WTC11 (cell line): ENCODE measurements at regions not wholly inside any gene's neighbourhood (a gene's known extent, or its start where the extent isn't known, plus 50 kb on each side); places are given as distances from the start of the nearest gene placed in this dataset.

ENCODE experiments used
- ATF1 ChIP-seq: sonication (generic); formaldehyde crosslinking; IDR thresholded peaks from 2 replicates; pipeline ENCODE4 v1.8.1; 2023; ENCODE audit warnings: mild to moderate bottlenecking, moderate library complexity, missing genetic modification reagents
- IRF1 ChIP-seq: sonication (generic); formaldehyde crosslinking; IDR thresholded peaks from 2 replicates; pipeline ENCODE4 v1.8.0; 2023; ENCODE audit warnings: missing genetic modification reagents
- JUN ChIP-seq: sonication (generic); formaldehyde crosslinking; IDR thresholded peaks from 2 replicates; pipeline ENCODE4 v1.8.0; 2023; ENCODE audit warnings: mild to moderate bottlenecking, missing genetic modification reagents
- KAT7 ChIP-seq: sonication (generic); formaldehyde crosslinking; IDR thresholded peaks from 2 replicates; pipeline ENCODE4 v1.8.1; 2023; ENCODE audit warnings: missing genetic modification reagents, mild to moderate bottlenecking, borderline replicate concordance
- MXD4 ChIP-seq: fragments of 250-450 bp; sonication (Bioruptor Pico); IDR thresholded peaks from 2 replicates; pipeline ENCODE4 v1.8.0; 2021; ENCODE audit warnings: mild to moderate bottlenecking, moderate library complexity, borderline replicate concordance
- NR2C2 ChIP-seq: sonication (generic); formaldehyde crosslinking; IDR thresholded peaks from 2 replicates; pipeline ENCODE4 v1.8.0; 2022; ENCODE audit warnings: mild to moderate bottlenecking, missing genetic modification reagents
- RELA ChIP-seq: sonication (generic); formaldehyde crosslinking; IDR thresholded peaks from 2 replicates; pipeline ENCODE4 v1.8.1; 2022; ENCODE audit warnings: missing genetic modification reagents, mild to moderate bottlenecking, borderline replicate concordance
- SP1 ChIP-seq: sonication (generic); formaldehyde crosslinking; conservative IDR thresholded peaks from 2 replicates; pipeline ENCODE4 v1.8.1; 2022; ENCODE audit warnings: missing genetic modification reagents
- TP53 ChIP-seq: sonication (generic); formaldehyde crosslinking; IDR thresholded peaks from 2 replicates; pipeline ENCODE4 v1.8.1; 2023; ENCODE audit warnings: mild to moderate bottlenecking, missing genetic modification reagents
- ZNF121 ChIP-seq: sonication (generic); formaldehyde crosslinking; IDR thresholded peaks from 2 replicates; pipeline ENCODE4 v1.8.0; 2023; ENCODE audit warnings: missing genetic modification reagents
- TF ChIP-seq, protein P1 (sequence below): fragments of 200-600 bp; IDR thresholded peaks from 2 replicates; pipeline ENCODE4 v1.8.0; 2022; ENCODE audit warnings: antibody characterized with exemption
- TF ChIP-seq, protein P2 (sequence below): sonication (generic); formaldehyde crosslinking; IDR thresholded peaks from 2 replicates; pipeline ENCODE4 v1.8.1; 2022; ENCODE audit warnings: missing genetic modification reagents, borderline replicate concordance
- TF ChIP-seq, protein P3 (sequence below): sonication (generic); formaldehyde crosslinking; IDR thresholded peaks from 2 replicates; pipeline ENCODE4 v1.8.1; 2023; ENCODE audit warnings: mild to moderate bottlenecking, missing genetic modification reagents, moderate library complexity
- TF ChIP-seq, protein P4 (sequence below): sonication (generic); formaldehyde crosslinking; IDR thresholded peaks from 2 replicates; pipeline ENCODE4 v1.8.0; 2022; ENCODE audit warnings: mild to moderate bottlenecking, missing genetic modification reagents

GRCh38 chr6:151679081-151679480, 128.4 kb upstream of the ESR1 start:
- no peak for TF ChIP-seq IRF1 (CRISPR knock-in tag)
- TF ChIP-seq ZNF121 = no peak
- TF ChIP-seq, protein P1, sequence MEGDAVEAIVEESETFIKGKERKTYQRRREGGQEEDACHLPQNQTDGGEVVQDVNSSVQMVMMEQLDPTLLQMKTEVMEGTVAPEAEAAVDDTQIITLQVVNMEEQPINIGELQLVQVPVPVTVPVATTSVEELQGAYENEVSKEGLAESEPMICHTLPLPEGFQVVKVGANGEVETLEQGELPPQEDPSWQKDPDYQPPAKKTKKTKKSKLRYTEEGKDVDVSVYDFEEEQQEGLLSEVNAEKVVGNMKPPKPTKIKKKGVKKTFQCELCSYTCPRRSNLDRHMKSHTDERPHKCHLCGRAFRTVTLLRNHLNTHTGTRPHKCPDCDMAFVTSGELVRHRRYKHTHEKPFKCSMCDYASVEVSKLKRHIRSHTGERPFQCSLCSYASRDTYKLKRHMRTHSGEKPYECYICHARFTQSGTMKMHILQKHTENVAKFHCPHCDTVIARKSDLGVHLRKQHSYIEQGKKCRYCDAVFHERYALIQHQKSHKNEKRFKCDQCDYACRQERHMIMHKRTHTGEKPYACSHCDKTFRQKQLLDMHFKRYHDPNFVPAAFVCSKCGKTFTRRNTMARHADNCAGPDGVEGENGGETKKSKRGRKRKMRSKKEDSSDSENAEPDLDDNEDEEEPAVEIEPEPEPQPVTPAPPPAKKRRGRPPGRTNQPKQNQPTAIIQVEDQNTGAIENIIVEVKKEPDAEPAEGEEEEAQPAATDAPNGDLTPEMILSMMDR = no peak
- no peak for TF ChIP-seq MXD4 (CRISPR knock-in tag)
- TF ChIP-seq, protein P2, sequence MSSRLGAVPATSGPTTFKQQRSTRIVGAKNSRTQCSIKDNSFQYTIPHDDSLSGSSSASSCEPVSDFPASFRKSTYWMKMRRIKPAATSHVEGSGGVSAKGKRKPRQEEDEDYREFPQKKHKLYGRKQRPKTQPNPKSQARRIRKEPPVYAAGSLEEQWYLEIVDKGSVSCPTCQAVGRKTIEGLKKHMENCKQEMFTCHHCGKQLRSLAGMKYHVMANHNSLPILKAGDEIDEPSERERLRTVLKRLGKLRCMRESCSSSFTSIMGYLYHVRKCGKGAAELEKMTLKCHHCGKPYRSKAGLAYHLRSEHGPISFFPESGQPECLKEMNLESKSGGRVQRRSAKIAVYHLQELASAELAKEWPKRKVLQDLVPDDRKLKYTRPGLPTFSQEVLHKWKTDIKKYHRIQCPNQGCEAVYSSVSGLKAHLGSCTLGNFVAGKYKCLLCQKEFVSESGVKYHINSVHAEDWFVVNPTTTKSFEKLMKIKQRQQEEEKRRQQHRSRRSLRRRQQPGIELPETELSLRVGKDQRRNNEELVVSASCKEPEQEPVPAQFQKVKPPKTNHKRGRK (CRISPR knock-in tag) = no peak
- TF ChIP-seq KAT7 (CRISPR knock-in tag) = no peak
- TF ChIP-seq, protein P3, sequence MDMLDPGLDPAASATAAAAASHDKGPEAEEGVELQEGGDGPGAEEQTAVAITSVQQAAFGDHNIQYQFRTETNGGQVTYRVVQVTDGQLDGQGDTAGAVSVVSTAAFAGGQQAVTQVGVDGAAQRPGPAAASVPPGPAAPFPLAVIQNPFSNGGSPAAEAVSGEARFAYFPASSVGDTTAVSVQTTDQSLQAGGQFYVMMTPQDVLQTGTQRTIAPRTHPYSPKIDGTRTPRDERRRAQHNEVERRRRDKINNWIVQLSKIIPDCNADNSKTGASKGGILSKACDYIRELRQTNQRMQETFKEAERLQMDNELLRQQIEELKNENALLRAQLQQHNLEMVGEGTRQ (CRISPR knock-in tag) = no peak
- no peak for TF ChIP-seq ATF1 (CRISPR knock-in tag)
- no peak for TF ChIP-seq TP53 (CRISPR knock-in tag)
- TF ChIP-seq, protein P4, sequence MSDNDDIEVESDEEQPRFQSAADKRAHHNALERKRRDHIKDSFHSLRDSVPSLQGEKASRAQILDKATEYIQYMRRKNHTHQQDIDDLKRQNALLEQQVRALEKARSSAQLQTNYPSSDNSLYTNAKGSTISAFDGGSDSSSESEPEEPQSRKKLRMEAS (CRISPR knock-in tag) = no peak
- no peak for TF ChIP-seq SP1 (CRISPR knock-in tag)
- no peak for TF ChIP-seq JUN (CRISPR knock-in tag)
- TF ChIP-seq NR2C2 (CRISPR knock-in tag) = no peak
- no peak for TF ChIP-seq RELA (CRISPR knock-in tag)
